MCF 10A (cell line): ENCODE measurements at regions not wholly inside any gene's neighbourhood (a gene's known extent, or its start where the extent isn't known, plus 50 kb on each side); places are given as distances from the start of the nearest gene placed in this dataset.

Experiments
- BruUV-seq: library from RNA; stranded (reverse); fragments of 400-500 nt; replicated peaks from 2 replicates; lab custom pipeline; 2021; lab: Mats Ljungman, UMichigan
- CTCF ChIA-PET: fragments of 300-600 bp; sonication (Branson Sonifier 250); formaldehyde crosslinking; extraction: SDS; loops from one replicate; lab custom pipeline; 2021; ENCODE audit warnings: antibody characterized with exemption, inconsistent platforms; lab: Yijun Ruan, JAX
- POLR2A ChIA-PET: fragments of 300-600, 350-650 bp; sonication (Branson Sonifier 250); formaldehyde crosslinking; extraction: SDS; loops from one replicate; lab custom pipeline; 2020; ENCODE audit warnings: antibody characterized with exemption, inconsistent platforms; lab: Yijun Ruan, JAX
- DNase-seq: peaks from one replicate; pipeline ENCODE4 v3.0.0-alpha.2; 2018; ENCODE audit not compliant: unreplicated experiment
- H3K27ac Mint-ChIP-seq: one replicate; pipeline ENCODE4 v1.8.0; 2022; ENCODE audit warnings: mild to moderate bottlenecking, low read depth, mixed read lengths; ENCODE audit not compliant: unreplicated experiment
- H3K27me3 Mint-ChIP-seq: one replicate; pipeline ENCODE4 v1.8.0; 2022; ENCODE audit warnings: mixed read lengths; ENCODE audit not compliant: insufficient read depth, unreplicated experiment
- H3K36me3 Mint-ChIP-seq: one replicate; pipeline ENCODE4 v1.8.0; 2022; ENCODE audit warnings: mild to moderate bottlenecking, moderate library complexity, mixed read lengths; ENCODE audit not compliant: insufficient read depth, unreplicated experiment
- H3K4me1 Mint-ChIP-seq: one replicate; pipeline ENCODE4 v1.8.0; 2022; ENCODE audit warnings: mixed read lengths; ENCODE audit not compliant: insufficient read depth, unreplicated experiment
- H3K4me3 Mint-ChIP-seq: one replicate; pipeline ENCODE4 v1.8.0; 2022; ENCODE audit warnings: mild to moderate bottlenecking, moderate library complexity, mixed read lengths; ENCODE audit not compliant: unreplicated experiment
- H3K9me3 Mint-ChIP-seq: one replicate; pipeline ENCODE4 v1.8.0; 2022; ENCODE audit warnings: mixed read lengths; ENCODE audit not compliant: unreplicated experiment
- intact Hi-C: fragments of 100-400 bp; cut with micrococcal nuclease; formaldehyde crosslinking; loops from 2 replicates; pipeline ENCODE4 v1.14.1; 2022
- TF ChIP-seq, protein P1 (sequence below): fragments of 200-600 bp; IDR thresholded peaks from one replicate; pipeline ENCODE4 v1.8.0; 2022; ENCODE audit warnings: antibody characterized with exemption, mild to moderate bottlenecking; ENCODE audit not compliant: unreplicated experiment

GRCh38 chr3:24899901-24900603, 405.4 kb upstream of the THRB start:
- TF ChIP-seq, protein P1, sequence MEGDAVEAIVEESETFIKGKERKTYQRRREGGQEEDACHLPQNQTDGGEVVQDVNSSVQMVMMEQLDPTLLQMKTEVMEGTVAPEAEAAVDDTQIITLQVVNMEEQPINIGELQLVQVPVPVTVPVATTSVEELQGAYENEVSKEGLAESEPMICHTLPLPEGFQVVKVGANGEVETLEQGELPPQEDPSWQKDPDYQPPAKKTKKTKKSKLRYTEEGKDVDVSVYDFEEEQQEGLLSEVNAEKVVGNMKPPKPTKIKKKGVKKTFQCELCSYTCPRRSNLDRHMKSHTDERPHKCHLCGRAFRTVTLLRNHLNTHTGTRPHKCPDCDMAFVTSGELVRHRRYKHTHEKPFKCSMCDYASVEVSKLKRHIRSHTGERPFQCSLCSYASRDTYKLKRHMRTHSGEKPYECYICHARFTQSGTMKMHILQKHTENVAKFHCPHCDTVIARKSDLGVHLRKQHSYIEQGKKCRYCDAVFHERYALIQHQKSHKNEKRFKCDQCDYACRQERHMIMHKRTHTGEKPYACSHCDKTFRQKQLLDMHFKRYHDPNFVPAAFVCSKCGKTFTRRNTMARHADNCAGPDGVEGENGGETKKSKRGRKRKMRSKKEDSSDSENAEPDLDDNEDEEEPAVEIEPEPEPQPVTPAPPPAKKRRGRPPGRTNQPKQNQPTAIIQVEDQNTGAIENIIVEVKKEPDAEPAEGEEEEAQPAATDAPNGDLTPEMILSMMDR, result no peak
- Mint-ChIP-seq H3K4me1 (no peaks in the 10 kb centered on the region), H3K9me3 (no peaks in the 10 kb centered on the region), H3K36me3 (no peaks in the 10 kb centered on the region), H3K27ac (no peak overlapping the region), H3K27me3 (no peaks in the 10 kb centered on the region), H3K4me3 (no peak overlapping the region)
- intact Hi-C loops, result no loop called here
- POLR2A ChIA-PET, result interaction anchor here (0.7 kb wide), 1 partner anchor 86 kb away, joined by 4 read pairs; no protein-coding TSS in a partner anchor
- CTCF ChIA-PET, result interaction anchor here (0.6 to 1.2 kb wide), 5 partner anchors 12 to 161 kb away, joined by 3 read pairs; no protein-coding TSS in a partner anchor
- BruUV-seq, result no TSS peak
- no peak for DNase-seq

DNA sequence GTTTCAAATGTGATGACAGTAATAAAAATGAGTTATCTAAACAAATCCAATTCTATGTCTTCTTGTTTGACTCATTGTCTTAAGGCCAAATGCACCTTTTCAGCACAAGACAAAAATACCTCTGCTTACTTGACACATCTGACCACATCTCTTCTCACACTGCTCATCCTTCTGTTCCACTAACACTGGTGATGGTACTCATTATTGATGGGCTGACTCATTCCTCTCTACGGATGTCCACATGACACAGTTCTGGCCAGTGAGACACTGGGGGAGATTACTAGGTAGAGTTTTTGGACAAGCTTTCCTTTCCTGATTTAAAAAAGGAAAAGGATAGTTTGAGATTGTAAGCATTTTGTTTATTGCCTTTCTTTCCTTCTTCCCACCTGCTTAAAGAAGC, 410.6 kb upstream of the THRB start:
- POLR2A ChIA-PET, result no interaction called here
- H3K27me3 Mint-ChIP-seq, result no peaks in the 10 kb centered on the region
- H3K27ac Mint-ChIP-seq, result no peak overlapping the region
- BruUV-seq, result no TSS peak
- CTCF ChIA-PET, result no interaction called here
- no peak overlapping the region for H3K4me3 Mint-ChIP-seq
- H3K9me3 Mint-ChIP-seq, result no peaks in the 10 kb centered on the region
- DNase-seq, result no peak
- intact Hi-C loops, result no loop called here
- no peaks in the 10 kb centered on the region for H3K4me1 Mint-ChIP-seq
- no peaks in the 10 kb centered on the region for H3K36me3 Mint-ChIP-seq
- TF ChIP-seq, protein P1, result no peak

DNA sequence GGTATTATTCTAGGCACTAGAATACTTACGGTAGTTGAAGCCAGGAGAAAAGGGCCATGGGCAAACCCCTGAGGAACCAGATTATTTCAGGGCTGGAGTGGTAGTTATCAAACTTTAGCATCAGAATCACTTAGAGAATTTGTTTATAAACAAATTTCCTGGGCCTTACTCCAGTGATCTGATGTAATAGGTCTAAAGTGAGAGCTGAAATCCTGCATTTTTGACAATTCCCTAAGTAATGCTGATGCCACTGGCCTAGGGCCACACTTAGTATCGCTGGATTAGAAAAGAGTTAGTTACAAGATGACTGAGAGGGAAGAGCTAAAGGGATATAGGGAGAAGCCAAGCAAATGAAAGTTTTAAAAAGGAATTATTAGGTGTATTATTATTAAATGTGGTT, 412.5 kb upstream of the THRB start:
- TF ChIP-seq, protein P1, result no peak
- H3K27me3 Mint-ChIP-seq, result no peaks in the 10 kb centered on the region
- no peak overlapping the region for H3K4me3 Mint-ChIP-seq
- no peaks in the 10 kb centered on the region for H3K4me1 Mint-ChIP-seq
- no peak overlapping the region for H3K27ac Mint-ChIP-seq
- no TSS peak for BruUV-seq
- ChIA-PET CTCF (interaction anchor here (1.0 kb wide), 1 partner anchor 13 kb away, joined by 3 read pairs; no protein-coding TSS in a partner anchor), POLR2A (no interaction called here)
- H3K36me3 Mint-ChIP-seq, result no peaks in the 10 kb centered on the region
- DNase-seq, result no peak
- no peaks in the 10 kb centered on the region for H3K9me3 Mint-ChIP-seq
- intact Hi-C loops, result no loop called here

- TF ChIP-seq, protein P1, result no peak
- Mint-ChIP-seq H3K4me1 (no peaks in the 10 kb centered on the region), H3K27ac (no peak overlapping the region), H3K4me3 (no peak overlapping the region), H3K27me3 (no peaks in the 10 kb centered on the region), H3K9me3 (no peaks in the 10 kb centered on the region), H3K36me3 (no peaks in the 10 kb centered on the region)
- DNase-seq, result no peak
- intact Hi-C loops, result no loop called here
- BruUV-seq, result no TSS peak
- ChIA-PET CTCF (no interaction called here), POLR2A (no interaction called here)
Observed at GRCh38 chr3:24911076-24911475, 416.4 kb upstream of the THRB start.
